ENCODE measurements at regions not wholly inside any gene's neighbourhood (a gene's known extent, or its start where the extent isn't known, plus 50 kb on each side); places are given as distances from the start of the nearest gene placed in this dataset.

DNA sequence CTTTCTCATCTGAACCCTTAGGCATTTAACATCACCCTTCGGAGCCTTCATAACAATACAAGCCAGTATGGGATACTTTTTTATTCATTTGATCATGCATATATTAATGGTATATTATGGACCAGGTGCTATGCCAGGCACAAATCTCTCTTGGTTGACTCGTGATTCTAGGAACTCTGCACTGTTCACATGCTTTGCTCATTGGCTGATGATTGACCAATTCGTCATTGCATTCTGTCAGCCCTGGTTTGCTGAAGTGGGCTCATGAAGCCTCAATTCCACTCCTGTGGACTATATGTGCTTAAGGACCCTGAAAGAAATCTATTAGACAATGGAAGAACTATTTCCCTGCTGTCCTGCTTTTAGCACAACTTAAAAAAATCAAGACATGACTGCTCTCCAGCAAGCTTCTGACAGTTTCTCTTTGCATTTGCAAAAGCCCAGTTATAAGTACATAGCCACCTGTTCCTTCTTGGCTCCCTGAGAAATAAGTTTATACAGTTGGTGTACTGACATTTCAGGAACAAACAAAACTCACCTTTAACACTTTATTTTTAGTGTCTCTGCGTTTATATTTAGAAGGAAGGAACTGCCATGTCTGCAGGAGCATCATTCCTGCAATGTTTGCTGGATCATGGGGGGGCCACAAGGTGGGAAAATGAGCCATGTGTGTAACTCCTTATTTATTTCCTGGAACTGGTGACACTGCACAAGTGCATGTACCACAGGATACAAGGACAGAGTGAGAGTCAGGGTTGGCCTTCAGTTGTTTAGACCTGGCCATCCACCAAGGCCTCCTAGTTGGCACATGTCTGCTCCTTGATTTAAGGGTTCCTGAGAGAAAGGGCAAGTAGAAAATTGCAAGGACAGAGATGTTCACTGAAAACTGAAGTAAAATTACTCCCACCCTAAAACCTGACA, 146.0 kb upstream of the NAMPT start:
- no peak for TF ChIP-seq TEAD4 (IDR thresholded peaks at IDR 0.05)
- no peak for TF ChIP-seq YY1 (IDR thresholded peaks at IDR 0.05; ENCODE audit: low read depth)
- no peak for TF ChIP-seq TAF1 (IDR thresholded peaks at IDR 0.05; ENCODE audit: low read depth)
- no peak for TF ChIP-seq NFIC (IDR thresholded peaks at IDR 0.05)
- no peak for TF ChIP-seq EGR1 (IDR thresholded peaks at IDR 0.05)
- TF ChIP-seq CEBPB (IDR thresholded peaks at IDR 0.05): no peak
- TF ChIP-seq, protein P1, sequence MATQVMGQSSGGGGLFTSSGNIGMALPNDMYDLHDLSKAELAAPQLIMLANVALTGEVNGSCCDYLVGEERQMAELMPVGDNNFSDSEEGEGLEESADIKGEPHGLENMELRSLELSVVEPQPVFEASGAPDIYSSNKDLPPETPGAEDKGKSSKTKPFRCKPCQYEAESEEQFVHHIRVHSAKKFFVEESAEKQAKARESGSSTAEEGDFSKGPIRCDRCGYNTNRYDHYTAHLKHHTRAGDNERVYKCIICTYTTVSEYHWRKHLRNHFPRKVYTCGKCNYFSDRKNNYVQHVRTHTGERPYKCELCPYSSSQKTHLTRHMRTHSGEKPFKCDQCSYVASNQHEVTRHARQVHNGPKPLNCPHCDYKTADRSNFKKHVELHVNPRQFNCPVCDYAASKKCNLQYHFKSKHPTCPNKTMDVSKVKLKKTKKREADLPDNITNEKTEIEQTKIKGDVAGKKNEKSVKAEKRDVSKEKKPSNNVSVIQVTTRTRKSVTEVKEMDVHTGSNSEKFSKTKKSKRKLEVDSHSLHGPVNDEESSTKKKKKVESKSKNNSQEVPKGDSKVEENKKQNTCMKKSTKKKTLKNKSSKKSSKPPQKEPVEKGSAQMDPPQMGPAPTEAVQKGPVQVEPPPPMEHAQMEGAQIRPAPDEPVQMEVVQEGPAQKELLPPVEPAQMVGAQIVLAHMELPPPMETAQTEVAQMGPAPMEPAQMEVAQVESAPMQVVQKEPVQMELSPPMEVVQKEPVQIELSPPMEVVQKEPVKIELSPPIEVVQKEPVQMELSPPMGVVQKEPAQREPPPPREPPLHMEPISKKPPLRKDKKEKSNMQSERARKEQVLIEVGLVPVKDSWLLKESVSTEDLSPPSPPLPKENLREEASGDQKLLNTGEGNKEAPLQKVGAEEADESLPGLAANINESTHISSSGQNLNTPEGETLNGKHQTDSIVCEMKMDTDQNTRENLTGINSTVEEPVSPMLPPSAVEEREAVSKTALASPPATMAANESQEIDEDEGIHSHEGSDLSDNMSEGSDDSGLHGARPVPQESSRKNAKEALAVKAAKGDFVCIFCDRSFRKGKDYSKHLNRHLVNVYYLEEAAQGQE (IDR thresholded peaks at IDR 0.05; ENCODE audit: low read depth): no peak
- TF ChIP-seq EP300 (IDR thresholded peaks at IDR 0.05; ENCODE audit: borderline replicate concordance): no peak
- TF ChIP-seq ZBTB7A (IDR thresholded peaks at IDR 0.05; ENCODE audit: low read depth): no peak

DNA sequence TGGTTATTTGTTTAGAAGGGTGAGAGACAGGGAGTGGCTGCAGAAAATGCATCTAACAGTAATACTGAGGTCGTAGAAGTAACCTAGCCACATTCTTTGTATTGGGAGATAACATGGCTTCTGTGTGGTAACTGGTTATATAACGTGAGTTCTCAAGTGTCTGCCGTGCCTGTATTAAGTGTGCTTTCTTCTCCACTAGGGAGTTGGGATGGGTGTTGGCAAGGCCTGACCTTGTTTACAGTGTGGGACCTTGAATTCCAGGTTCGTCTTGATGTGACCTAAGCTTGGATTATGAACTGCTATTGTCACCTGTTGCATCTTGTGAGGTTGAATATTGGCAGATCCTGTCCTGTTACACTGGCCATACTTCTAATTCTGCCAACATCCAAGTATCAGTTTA, 145.3 kb upstream of the NAMPT start:
- TF ChIP-seq CREB1 (IDR thresholded peaks at IDR 0.05; ENCODE audit: low read depth) (no peak), YY1 (IDR thresholded peaks at IDR 0.05; ENCODE audit: low read depth) (no peak), ZBTB7A (IDR thresholded peaks at IDR 0.05; ENCODE audit: low read depth) (no peak), EP300 (IDR thresholded peaks at IDR 0.05; ENCODE audit: borderline replicate concordance) (no peak), EGR1 (IDR thresholded peaks at IDR 0.05) (no peak), TCF12 (IDR thresholded peaks at IDR 0.05; ENCODE audit: low read depth) (no peak), TEAD4 (IDR thresholded peaks at IDR 0.05) (no peak), CEBPB (IDR thresholded peaks at IDR 0.05) (no peak), TAF1 (IDR thresholded peaks at IDR 0.05; ENCODE audit: low read depth) (no peak), FOXM1 (IDR thresholded peaks at IDR 0.05; ENCODE audit: borderline replicate concordance, low read depth) (no peak), RAD21 (IDR thresholded peaks at IDR 0.05; ENCODE audit: low read depth) (no peak), NFIC (IDR thresholded peaks at IDR 0.05) (no peak)
- TF ChIP-seq, protein P1 (IDR thresholded peaks at IDR 0.05; ENCODE audit: low read depth): no peak
- TF ChIP-seq, protein P2, sequence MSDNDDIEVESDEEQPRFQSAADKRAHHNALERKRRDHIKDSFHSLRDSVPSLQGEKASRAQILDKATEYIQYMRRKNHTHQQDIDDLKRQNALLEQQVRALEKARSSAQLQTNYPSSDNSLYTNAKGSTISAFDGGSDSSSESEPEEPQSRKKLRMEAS (IDR thresholded peaks at IDR 0.05): no peak
- TF ChIP-seq, protein P3, sequence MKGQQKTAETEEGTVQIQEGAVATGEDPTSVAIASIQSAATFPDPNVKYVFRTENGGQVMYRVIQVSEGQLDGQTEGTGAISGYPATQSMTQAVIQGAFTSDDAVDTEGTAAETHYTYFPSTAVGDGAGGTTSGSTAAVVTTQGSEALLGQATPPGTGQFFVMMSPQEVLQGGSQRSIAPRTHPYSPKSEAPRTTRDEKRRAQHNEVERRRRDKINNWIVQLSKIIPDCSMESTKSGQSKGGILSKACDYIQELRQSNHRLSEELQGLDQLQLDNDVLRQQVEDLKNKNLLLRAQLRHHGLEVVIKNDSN (IDR thresholded peaks at IDR 0.05): no peak

DNA sequence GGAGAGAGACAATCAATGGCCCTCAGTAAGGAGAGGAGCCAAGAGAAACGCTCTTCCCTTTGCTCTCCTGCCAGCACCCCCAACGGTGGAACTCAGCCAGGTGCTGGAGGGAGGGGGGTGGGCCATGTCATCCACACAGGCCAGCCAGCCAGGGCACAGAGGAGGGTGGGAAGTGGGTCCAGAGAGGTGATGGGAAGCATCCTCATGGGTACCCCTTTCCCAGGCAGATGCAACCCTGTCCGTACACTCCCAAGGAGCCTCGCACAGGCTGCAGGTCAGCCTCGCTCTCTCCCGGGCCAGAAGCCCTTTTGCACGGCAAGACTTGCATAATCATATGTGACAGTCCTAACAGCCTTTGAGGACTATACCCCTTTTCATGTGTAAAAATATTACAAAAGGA, 142.0 kb upstream of the NAMPT start:
- no peak for TF ChIP-seq CEBPB (IDR thresholded peaks at IDR 0.05)
- TF ChIP-seq EGR1 (IDR thresholded peaks at IDR 0.05): no peak
- no peak for TF ChIP-seq ZBTB7A (IDR thresholded peaks at IDR 0.05; ENCODE audit: low read depth)
- no peak for TF ChIP-seq EP300 (IDR thresholded peaks at IDR 0.05; ENCODE audit: borderline replicate concordance)
- TF ChIP-seq NFIC (IDR thresholded peaks at IDR 0.05): no peak
- TF ChIP-seq TAF1 (IDR thresholded peaks at IDR 0.05; ENCODE audit: low read depth): no peak
- TF ChIP-seq CREB1 (IDR thresholded peaks at IDR 0.05; ENCODE audit: low read depth): no peak
- TF ChIP-seq FOXM1 (IDR thresholded peaks at IDR 0.05; ENCODE audit: borderline replicate concordance, low read depth): no peak
- TF ChIP-seq RAD21 (IDR thresholded peaks at IDR 0.05; ENCODE audit: low read depth): no peak
- TF ChIP-seq, protein P2 (IDR thresholded peaks at IDR 0.05): no peak
- TF ChIP-seq TEAD4 (IDR thresholded peaks at IDR 0.05): no peak
- TF ChIP-seq, protein P3 (IDR thresholded peaks at IDR 0.05): no peak
- no peak for TF ChIP-seq TCF12 (IDR thresholded peaks at IDR 0.05; ENCODE audit: low read depth)
- TF ChIP-seq YY1 (IDR thresholded peaks at IDR 0.05; ENCODE audit: low read depth): no peak
- TF ChIP-seq, protein P1 (IDR thresholded peaks at IDR 0.05; ENCODE audit: low read depth): no peak
